Central memory CD8-positive, alpha-beta T cell (primary cell): ENCODE measurements at regions not wholly inside any gene's neighbourhood (a gene's known extent, or its start where the extent isn't known, plus 50 kb on each side); places are given as distances from the start of the nearest gene placed in this dataset.

ENCODE experiments used
- ATAC-seq: fragments of 150-1000 bp; cut with Tn5 transposase; replicated peaks from 2 replicates; pipeline ENCODE4 v1.10.0; 2022; ENCODE audit warnings: mild to moderate bottlenecking, moderate FRiP score, moderate number of reproducible peaks; ENCODE audit not compliant: poor library complexity, severe bottlenecking; ENCODE audit errors: extremely low read depth
- DNase-seq, 2 donors: peaks; one replicate each; pipeline ENCODE4 v3.0.0; 2021; ENCODE audit warnings: low spot score in 2 of 2
- H3K27ac Mint-ChIP-seq: one replicate; pipeline ENCODE4 v1.8.0; 2022; ENCODE audit warnings: low read depth, mild to moderate bottlenecking, moderate library complexity, mixed read lengths
- H3K27me3 Mint-ChIP-seq: one replicate; pipeline ENCODE4 v1.8.0; 2022; ENCODE audit warnings: mixed read lengths
- H3K36me3 Mint-ChIP-seq: one replicate; pipeline ENCODE4 v1.8.0; 2022; ENCODE audit warnings: mild to moderate bottlenecking, moderate library complexity, mixed read lengths; ENCODE audit not compliant: insufficient read depth
- H3K4me1 Mint-ChIP-seq: one replicate; pipeline ENCODE4 v1.8.0; 2022; ENCODE audit warnings: mixed read lengths
- H3K4me3 Mint-ChIP-seq: one replicate; pipeline ENCODE4 v1.8.0; 2022; ENCODE audit warnings: mild to moderate bottlenecking, moderate library complexity, mixed read lengths
- H3K9me3 Mint-ChIP-seq: one replicate; pipeline ENCODE4 v1.8.0; 2022; ENCODE audit warnings: mixed read lengths

DNA sequence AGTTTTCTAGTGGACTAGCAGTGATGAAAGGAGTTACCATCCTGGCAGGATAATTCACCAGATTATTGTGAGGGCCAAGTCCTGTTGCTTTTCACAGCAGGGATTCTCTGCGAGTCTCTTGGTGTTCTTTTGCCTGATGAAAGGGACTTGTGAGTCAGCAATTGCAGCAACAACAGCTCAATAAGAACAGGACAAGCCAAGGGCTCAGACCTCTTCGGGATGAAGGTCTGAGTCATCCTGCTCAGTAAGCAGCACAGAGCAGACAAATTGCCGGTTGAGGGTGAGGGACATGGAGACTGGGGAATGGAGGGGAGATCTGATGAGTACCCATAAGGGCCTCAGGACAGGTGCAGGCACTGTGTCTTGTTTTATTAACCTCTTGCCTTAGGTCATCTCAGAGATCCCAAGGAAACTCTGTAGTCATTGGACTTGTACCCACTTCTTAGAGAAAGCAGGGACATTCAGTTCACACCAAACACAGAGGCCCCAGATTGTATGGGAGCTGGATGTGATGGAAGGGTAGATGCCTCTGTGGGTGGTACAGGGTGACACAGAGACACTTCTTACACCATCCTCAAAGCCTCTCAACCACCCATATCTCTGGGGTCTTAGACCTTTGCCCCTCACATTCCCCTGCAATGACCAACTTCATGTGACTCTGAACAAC, 173.8 kb upstream of the TLE3 start:
- H3K27ac Mint-ChIP-seq = no peak overlapping the region
- peaks cover 29% of the 10 kb centered on the region for H3K27me3 Mint-ChIP-seq
- H3K4me1 Mint-ChIP-seq = peaks cover 27% of the 10 kb centered on the region
- H3K36me3 Mint-ChIP-seq = no peaks in the 10 kb centered on the region
- no peak for ATAC-seq
- H3K9me3 Mint-ChIP-seq = no peaks in the 10 kb centered on the region
- DNase-seq = no peak
- no peak overlapping the region for H3K4me3 Mint-ChIP-seq

GRCh38 chr15:70270752-70271111, 173.0 kb upstream of the TLE3 start:
- Mint-ChIP-seq H3K27ac (no peak overlapping the region), H3K4me1 (peaks cover 32% of the 10 kb centered on the region), H3K36me3 (no peaks in the 10 kb centered on the region), H3K27me3 (peaks cover 31% of the 10 kb centered on the region), H3K4me3 (no peak overlapping the region), H3K9me3 (no peaks in the 10 kb centered on the region)
- DNase-seq (no peak), ATAC-seq (no peak)

DNA sequence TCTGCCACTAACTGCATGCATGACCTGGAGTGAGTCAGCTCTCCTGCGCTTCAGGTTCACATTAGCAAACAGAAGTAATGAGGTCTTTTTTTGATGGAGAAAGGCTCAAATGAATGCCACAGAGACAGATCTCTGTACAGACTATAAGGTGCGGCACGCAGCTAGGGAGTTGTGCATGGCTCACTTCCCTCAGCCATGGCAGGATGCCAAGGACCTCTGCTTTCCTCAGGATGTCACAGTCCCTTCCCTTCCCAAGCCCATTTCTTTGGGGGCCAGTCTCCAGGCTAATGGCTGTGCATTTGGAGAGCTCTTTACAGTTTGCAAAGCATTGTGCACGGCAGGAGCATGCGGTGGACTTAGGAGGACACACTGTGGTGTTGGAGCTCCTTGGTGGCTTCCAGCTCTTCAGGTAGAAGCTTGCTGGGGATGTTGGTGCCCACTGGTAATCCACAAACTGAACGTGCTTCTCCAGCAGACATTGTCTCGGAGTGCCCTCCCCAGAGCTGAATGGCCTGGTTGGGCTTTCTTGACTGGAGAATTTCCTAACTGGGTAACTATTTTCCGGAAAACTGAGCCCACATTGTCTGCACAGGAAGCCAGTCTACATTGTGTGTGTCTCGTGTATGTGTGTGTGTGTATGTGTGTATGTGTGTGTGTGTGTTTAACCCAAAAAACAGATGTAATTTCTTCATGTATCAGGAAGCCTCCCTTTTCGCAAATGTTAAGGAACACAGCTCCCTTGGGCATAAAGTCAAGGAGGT, 172.5 kb upstream of the TLE3 start:
- Mint-ChIP-seq H3K4me1 (peaks cover 32% of the 10 kb centered on the region), H3K36me3 (no peaks in the 10 kb centered on the region), H3K4me3 (no peak overlapping the region), H3K9me3 (no peaks in the 10 kb centered on the region), H3K27ac (no peak overlapping the region), H3K27me3 (peaks cover 31% of the 10 kb centered on the region)
- ATAC-seq = no peak
- DNase-seq = no peak

DNA sequence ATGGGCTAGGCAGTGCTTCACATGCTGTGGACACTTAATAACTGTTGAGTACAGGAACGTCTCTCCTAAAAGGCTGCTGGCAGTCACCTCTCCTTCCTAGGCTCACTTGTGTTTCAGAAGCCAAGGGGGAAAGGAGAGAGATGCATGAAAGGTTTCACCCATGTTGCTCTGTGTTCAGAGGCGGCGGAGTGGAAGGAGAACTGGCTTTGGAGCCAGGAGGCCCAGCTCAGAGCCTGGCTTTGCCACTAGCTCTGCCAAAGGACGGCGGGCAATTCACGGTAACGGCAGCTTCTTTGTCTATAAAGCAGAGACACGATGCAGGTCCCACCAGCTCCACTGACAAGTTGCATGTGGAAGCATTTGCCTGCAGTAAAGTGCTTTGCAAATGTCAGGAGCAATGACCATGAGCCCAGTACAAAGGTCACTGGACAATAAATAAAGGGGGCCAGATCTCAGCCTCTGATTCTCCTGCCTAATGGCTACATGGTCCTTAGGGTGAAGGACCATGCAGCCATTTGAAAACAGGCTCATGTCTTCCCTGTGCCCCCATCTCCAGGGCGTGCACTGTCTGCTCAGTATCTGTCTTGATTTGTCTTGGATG, 171.7 kb upstream of the TLE3 start:
- Mint-ChIP-seq H3K27ac (no peak overlapping the region), H3K36me3 (no peaks in the 10 kb centered on the region), H3K4me1 (peaks cover 32% of the 10 kb centered on the region), H3K9me3 (no peaks in the 10 kb centered on the region), H3K27me3 (peaks cover 31% of the 10 kb centered on the region), H3K4me3 (no peak overlapping the region)
- ATAC-seq (no peak), DNase-seq (no peak)

GRCh38 chr15:70268698-70269251, 171.1 kb upstream of the TLE3 start:
- no peaks in the 10 kb centered on the region for H3K36me3 Mint-ChIP-seq
- H3K27me3 Mint-ChIP-seq = peaks cover 31% of the 10 kb centered on the region
- H3K9me3 Mint-ChIP-seq = no peaks in the 10 kb centered on the region
- ATAC-seq (no peak), DNase-seq (no peak)
- H3K4me3 Mint-ChIP-seq = no peak overlapping the region
- H3K27ac Mint-ChIP-seq = peak overlapping the region; percentile 63
- H3K4me1 Mint-ChIP-seq = peaks cover 32% of the 10 kb centered on the region

GRCh38 chr15:70267879-70268278, 170.2 kb upstream of the TLE3 start:
- Mint-ChIP-seq H3K27ac (peak overlapping the region; percentile 77), H3K4me1 (peaks cover 32% of the 10 kb centered on the region), H3K4me3 (no peak overlapping the region), H3K36me3 (no peaks in the 10 kb centered on the region), H3K9me3 (no peaks in the 10 kb centered on the region), H3K27me3 (peaks cover 31% of the 10 kb centered on the region)
- ATAC-seq (no peak), DNase-seq (no peak)

GRCh38 chr15:70267306-70267705, 169.6 kb upstream of the TLE3 start:
- no peak for ATAC-seq
- Mint-ChIP-seq H3K27ac (peak overlapping the region; percentile 77), H3K36me3 (no peaks in the 10 kb centered on the region), H3K9me3 (no peaks in the 10 kb centered on the region), H3K4me3 (no peak overlapping the region), H3K27me3 (peaks cover 31% of the 10 kb centered on the region), H3K4me1 (peaks cover 34% of the 10 kb centered on the region)
- no peak for DNase-seq

- Mint-ChIP-seq H3K4me1 (peaks cover 37% of the 10 kb centered on the region), H3K27ac (peak overlapping the region; percentile 77), H3K9me3 (no peaks in the 10 kb centered on the region), H3K27me3 (peaks cover 31% of the 10 kb centered on the region), H3K4me3 (peak overlapping the region; percentile 31), H3K36me3 (no peaks in the 10 kb centered on the region)
- ATAC-seq (peak; percentile 43), DNase-seq (no peak)
Measured at GRCh38 chr15:70266412-70267121, 168.8 kb upstream of the TLE3 start.

GRCh38 chr15:70265986-70266385, 168.3 kb upstream of the TLE3 start:
- no peak for DNase-seq
- Mint-ChIP-seq H3K27ac (no peak overlapping the region), H3K4me3 (no peak overlapping the region), H3K4me1 (peaks cover 37% of the 10 kb centered on the region), H3K27me3 (peaks cover 31% of the 10 kb centered on the region), H3K36me3 (no peaks in the 10 kb centered on the region), H3K9me3 (no peaks in the 10 kb centered on the region)
- no peak for ATAC-seq

GRCh38 chr15:70265466-70265978, 167.8 kb upstream of the TLE3 start:
- no peak for DNase-seq
- peaks cover 31% of the 10 kb centered on the region for H3K27me3 Mint-ChIP-seq
- H3K27ac Mint-ChIP-seq = no peak overlapping the region
- ATAC-seq = no peak
- peaks cover 40% of the 10 kb centered on the region for H3K4me1 Mint-ChIP-seq
- no peak overlapping the region for H3K4me3 Mint-ChIP-seq
- H3K9me3 Mint-ChIP-seq = no peaks in the 10 kb centered on the region
- H3K36me3 Mint-ChIP-seq = no peaks in the 10 kb centered on the region

DNA sequence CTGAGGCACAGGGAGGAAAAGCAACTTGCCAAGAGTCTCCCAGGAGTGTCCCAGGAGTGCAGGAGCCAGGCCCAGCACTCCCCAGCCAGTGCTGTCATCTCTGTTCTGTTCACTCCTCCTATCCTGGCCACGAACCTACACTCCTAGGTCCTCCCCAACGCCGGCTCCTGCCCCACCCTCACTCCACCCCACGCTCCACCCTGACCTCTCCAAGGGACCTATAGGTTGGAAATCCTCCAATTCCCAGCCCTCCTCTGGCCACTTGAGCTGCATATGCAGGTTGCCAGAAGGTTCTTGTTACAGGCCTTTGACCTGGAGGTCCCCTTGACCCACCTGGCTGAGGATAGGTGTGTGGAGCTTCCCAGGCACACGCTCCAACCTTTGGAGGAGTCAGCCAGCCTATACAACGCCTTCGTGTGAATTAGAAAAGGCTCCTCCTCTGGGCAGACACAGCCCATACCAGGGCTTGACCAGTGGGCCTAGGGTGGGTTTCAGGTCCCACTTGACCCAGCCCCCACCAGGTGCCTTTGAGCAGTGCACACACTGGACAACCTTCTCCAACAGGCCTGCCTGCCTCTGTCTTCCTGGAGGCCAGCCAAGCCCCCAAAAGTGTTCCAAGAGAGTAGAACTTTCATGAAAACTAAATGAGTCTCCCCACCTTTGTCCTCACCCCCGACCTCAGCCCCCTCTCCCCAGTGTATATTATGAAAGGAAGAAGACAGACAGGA, 167.2 kb upstream of the TLE3 start:
- Mint-ChIP-seq H3K9me3 (no peaks in the 10 kb centered on the region), H3K4me3 (no peak overlapping the region), H3K4me1 (peaks cover 46% of the 10 kb centered on the region), H3K27me3 (peaks cover 29% of the 10 kb centered on the region), H3K27ac (no peak overlapping the region), H3K36me3 (no peaks in the 10 kb centered on the region)
- no peak for ATAC-seq
- no peak for DNase-seq
